ENCODE measurements at regions not wholly inside any gene's neighbourhood (a gene's known extent, or its start where the extent isn't known, plus 50 kb on each side); places are given as distances from the start of the nearest gene placed in this dataset.

DNA sequence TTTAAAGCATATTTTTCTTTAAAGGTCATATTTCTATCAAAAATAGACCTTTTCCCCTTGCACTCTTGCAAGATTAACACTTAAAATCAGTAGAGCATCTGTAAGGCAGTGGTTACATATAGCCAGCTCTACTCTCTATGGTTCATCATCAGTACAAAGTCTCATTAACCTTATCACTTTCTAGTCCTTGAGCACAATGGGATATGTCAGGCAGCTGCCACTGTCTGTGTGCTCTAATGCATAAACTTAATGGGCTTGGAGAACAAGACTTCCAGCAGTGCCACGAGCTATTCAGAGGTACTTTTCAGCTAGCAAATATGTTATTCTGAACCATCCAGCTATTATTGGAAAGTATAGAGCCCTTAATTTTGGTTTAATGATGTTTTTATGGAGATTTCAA lies 393.7 kb downstream of the GASK1B start:
- Histone ChIP-seq H3K9ac (ENCODE audit: low read depth in 1 of 2, low read length in 2 of 2) (no peak overlapping the region), H3K4me1 (ENCODE audit: control insufficient read depth in 4 of 4, insufficient read depth in 4 of 4, low read length in 3 of 4) (peaks cover 0 to 23% (median 13%) of the 10 kb centered on the region in 4 donors), H3K9me3 (ENCODE audit: control insufficient read depth in 4 of 4, low read length in 3 of 4) (no peaks in the 10 kb centered on the region), H3K27me3 (ENCODE audit: control insufficient read depth in 4 of 4, insufficient read depth in 4 of 4, low read length in 3 of 4) (no peaks in the 10 kb centered on the region), H3K4me3 (ENCODE audit: low read depth in 1 of 3, low read length in 3 of 3) (no peak overlapping the region), H3K36me3 (ENCODE audit: control insufficient read depth in 4 of 4, insufficient read depth in 3 of 4, low read depth in 1 of 4, low read length in 3 of 4) (no peaks in the 10 kb centered on the region), H3K27ac (ENCODE audit: low read depth in 1 of 2, low read length in 2 of 2) (no peak overlapping the region)
- no peak for DNase-seq (ENCODE audit: low spot score)
- TF ChIP-seq, protein P1, sequence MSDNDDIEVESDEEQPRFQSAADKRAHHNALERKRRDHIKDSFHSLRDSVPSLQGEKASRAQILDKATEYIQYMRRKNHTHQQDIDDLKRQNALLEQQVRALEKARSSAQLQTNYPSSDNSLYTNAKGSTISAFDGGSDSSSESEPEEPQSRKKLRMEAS (IDR thresholded peaks at IDR 0.05) = no peak
- TF ChIP-seq RAD21 (IDR thresholded peaks at IDR 0.05) (no peak), YY1 (IDR thresholded peaks at IDR 0.05) (no peak), GABPA (IDR thresholded peaks at IDR 0.05 in 1 of 2, conservative IDR thresholded peaks at IDR 0.05 in 1 of 2) (no peak), FOXA2 (IDR thresholded peaks at IDR 0.05) (no peak), FOXA1 (IDR thresholded peaks at IDR 0.05) (no peak), HNF4G (IDR thresholded peaks at IDR 0.05) (no peak), JUND (IDR thresholded peaks at IDR 0.05) (no peak), NR2F2 (IDR thresholded peaks at IDR 0.05) (no peak), EGR1 (IDR thresholded peaks at IDR 0.05; ENCODE audit: low read depth in 2 of 2) (no peak), SP1 (IDR thresholded peaks at IDR 0.05) (no peak), HNF4A (conservative IDR thresholded peaks at IDR 0.05) (no peak)
- TF ChIP-seq, protein P2, sequence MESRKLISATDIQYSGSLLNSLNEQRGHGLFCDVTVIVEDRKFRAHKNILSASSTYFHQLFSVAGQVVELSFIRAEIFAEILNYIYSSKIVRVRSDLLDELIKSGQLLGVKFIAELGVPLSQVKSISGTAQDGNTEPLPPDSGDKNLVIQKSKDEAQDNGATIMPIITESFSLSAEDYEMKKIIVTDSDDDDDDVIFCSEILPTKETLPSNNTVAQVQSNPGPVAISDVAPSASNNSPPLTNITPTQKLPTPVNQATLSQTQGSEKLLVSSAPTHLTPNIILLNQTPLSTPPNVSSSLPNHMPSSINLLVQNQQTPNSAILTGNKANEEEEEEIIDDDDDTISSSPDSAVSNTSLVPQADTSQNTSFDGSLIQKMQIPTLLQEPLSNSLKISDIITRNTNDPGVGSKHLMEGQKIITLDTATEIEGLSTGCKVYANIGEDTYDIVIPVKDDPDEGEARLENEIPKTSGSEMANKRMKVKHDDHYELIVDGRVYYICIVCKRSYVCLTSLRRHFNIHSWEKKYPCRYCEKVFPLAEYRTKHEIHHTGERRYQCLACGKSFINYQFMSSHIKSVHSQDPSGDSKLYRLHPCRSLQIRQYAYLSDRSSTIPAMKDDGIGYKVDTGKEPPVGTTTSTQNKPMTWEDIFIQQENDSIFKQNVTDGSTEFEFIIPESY (IDR thresholded peaks at IDR 0.05) = no peak
- TF ChIP-seq, protein P3, sequence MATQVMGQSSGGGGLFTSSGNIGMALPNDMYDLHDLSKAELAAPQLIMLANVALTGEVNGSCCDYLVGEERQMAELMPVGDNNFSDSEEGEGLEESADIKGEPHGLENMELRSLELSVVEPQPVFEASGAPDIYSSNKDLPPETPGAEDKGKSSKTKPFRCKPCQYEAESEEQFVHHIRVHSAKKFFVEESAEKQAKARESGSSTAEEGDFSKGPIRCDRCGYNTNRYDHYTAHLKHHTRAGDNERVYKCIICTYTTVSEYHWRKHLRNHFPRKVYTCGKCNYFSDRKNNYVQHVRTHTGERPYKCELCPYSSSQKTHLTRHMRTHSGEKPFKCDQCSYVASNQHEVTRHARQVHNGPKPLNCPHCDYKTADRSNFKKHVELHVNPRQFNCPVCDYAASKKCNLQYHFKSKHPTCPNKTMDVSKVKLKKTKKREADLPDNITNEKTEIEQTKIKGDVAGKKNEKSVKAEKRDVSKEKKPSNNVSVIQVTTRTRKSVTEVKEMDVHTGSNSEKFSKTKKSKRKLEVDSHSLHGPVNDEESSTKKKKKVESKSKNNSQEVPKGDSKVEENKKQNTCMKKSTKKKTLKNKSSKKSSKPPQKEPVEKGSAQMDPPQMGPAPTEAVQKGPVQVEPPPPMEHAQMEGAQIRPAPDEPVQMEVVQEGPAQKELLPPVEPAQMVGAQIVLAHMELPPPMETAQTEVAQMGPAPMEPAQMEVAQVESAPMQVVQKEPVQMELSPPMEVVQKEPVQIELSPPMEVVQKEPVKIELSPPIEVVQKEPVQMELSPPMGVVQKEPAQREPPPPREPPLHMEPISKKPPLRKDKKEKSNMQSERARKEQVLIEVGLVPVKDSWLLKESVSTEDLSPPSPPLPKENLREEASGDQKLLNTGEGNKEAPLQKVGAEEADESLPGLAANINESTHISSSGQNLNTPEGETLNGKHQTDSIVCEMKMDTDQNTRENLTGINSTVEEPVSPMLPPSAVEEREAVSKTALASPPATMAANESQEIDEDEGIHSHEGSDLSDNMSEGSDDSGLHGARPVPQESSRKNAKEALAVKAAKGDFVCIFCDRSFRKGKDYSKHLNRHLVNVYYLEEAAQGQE (IDR thresholded peaks at IDR 0.05) = no peak
- TF ChIP-seq, protein P4, sequence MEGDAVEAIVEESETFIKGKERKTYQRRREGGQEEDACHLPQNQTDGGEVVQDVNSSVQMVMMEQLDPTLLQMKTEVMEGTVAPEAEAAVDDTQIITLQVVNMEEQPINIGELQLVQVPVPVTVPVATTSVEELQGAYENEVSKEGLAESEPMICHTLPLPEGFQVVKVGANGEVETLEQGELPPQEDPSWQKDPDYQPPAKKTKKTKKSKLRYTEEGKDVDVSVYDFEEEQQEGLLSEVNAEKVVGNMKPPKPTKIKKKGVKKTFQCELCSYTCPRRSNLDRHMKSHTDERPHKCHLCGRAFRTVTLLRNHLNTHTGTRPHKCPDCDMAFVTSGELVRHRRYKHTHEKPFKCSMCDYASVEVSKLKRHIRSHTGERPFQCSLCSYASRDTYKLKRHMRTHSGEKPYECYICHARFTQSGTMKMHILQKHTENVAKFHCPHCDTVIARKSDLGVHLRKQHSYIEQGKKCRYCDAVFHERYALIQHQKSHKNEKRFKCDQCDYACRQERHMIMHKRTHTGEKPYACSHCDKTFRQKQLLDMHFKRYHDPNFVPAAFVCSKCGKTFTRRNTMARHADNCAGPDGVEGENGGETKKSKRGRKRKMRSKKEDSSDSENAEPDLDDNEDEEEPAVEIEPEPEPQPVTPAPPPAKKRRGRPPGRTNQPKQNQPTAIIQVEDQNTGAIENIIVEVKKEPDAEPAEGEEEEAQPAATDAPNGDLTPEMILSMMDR (IDR thresholded peaks at IDR 0.05; ENCODE audit: low read depth, low read length, missing input control) = no peak
- 78% methylated on average over 1 of the region's 1 CpG for WGBS

DNA sequence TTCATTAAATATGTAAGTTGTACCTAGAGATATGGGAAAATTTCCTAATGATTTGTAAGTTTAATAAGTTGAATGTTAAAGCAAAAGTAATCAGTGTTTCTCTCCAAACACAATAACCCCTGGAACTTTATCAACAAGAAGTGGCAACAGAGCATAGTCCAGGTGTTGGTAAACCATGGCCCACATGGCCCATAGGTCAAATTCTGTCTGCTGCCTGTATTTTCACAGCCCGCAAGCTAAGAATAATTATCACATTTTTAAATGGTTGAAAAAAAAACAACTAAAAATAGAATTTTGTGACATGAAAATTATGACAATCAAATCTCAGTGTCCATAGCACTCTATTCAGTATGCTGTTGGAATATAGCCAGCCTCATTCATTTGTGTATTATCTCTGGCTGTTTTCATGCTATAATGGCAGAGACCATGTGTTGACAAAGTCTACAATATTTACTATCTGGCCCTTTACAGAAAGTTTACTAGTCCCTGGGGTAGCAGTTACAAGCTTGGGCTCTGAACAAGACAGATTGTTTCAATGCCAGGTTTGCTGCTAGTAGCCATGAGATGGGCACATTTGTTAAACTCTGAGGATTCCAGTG lies 395.8 kb downstream of the GASK1B start:
- Histone ChIP-seq H3K4me3 (ENCODE audit: low read depth in 1 of 3, low read length in 3 of 3) (no peak overlapping the region), H3K4me1 (ENCODE audit: control insufficient read depth in 4 of 4, insufficient read depth in 4 of 4, low read length in 3 of 4) (peaks cover 0 to 23% (median 13%) of the 10 kb centered on the region in 4 donors), H3K9me3 (ENCODE audit: control insufficient read depth in 4 of 4, low read length in 3 of 4) (no peaks in the 10 kb centered on the region), H3K36me3 (ENCODE audit: control insufficient read depth in 4 of 4, insufficient read depth in 3 of 4, low read depth in 1 of 4, low read length in 3 of 4) (no peaks in the 10 kb centered on the region), H3K27ac (ENCODE audit: low read depth in 1 of 2, low read length in 2 of 2) (no peak overlapping the region), H3K9ac (ENCODE audit: low read depth in 1 of 2, low read length in 2 of 2) (no peak overlapping the region), H3K27me3 (ENCODE audit: control insufficient read depth in 4 of 4, insufficient read depth in 4 of 4, low read length in 3 of 4) (no peaks in the 10 kb centered on the region)
- WGBS = 31% methylated on average over 1 of the region's 1 CpG
- no peak for DNase-seq (ENCODE audit: low spot score)
- peak; percentile 29 for TF ChIP-seq NR2F2 (IDR thresholded peaks at IDR 0.05)
- peak; percentile 65 for TF ChIP-seq SP1 (IDR thresholded peaks at IDR 0.05)
- peak; percentile 42 to 70 for TF ChIP-seq RXRA (IDR thresholded peaks at IDR 0.05)
- TF ChIP-seq FOXA1 (IDR thresholded peaks at IDR 0.05) = peak; percentile 54
- TF ChIP-seq, protein P3 (IDR thresholded peaks at IDR 0.05) = peak; percentile 34
- TF ChIP-seq GABPA (IDR thresholded peaks at IDR 0.05 in 1 of 2, conservative IDR thresholded peaks at IDR 0.05 in 1 of 2) = no peak
- TF ChIP-seq, protein P4 (IDR thresholded peaks at IDR 0.05; ENCODE audit: low read depth, low read length, missing input control) = no peak
- no peak for TF ChIP-seq TAF1 (conservative IDR thresholded peaks at IDR 0.05)
- TF ChIP-seq YY1 (IDR thresholded peaks at IDR 0.05) = peak; percentile 60
- TF ChIP-seq, protein P1 (IDR thresholded peaks at IDR 0.05) = peak; percentile 65
- peak; percentile 69 for TF ChIP-seq HNF4G (IDR thresholded peaks at IDR 0.05)
- TF ChIP-seq FOXA2 (IDR thresholded peaks at IDR 0.05) = peak; percentile 33
- peak; percentile 94 to 98 for TF ChIP-seq HNF4A (conservative IDR thresholded peaks at IDR 0.05)
